ENCODE measurements at regions not wholly inside any gene's neighbourhood (a gene's known extent, or its start where the extent isn't known, plus 50 kb on each side); places are given as distances from the start of the nearest gene placed in this dataset.

DNA sequence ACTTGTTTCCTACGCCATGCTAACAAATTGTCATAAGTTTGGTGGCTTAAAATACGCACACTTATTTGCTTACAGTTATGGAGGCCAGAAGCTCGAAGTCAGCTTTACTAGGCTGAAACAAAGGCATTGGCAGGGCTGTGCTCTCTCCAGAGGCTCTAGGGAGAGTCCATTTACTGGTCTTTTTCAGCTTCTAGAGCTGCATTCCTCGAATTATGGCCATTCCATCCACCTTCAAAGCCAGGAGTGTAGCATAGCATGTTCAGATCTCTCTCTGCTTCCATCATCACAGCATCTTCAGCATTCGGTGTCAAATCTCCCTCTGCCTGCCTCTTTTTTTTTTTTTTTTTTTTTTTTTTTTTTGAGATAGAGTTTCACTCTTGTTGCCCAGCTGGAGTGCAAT lies 670.2 kb downstream of the ACTL7B start:
- TF ChIP-seq CTCF (IDR thresholded peaks at IDR 0.05), result no peak
- no peak for TF ChIP-seq POLR2A (IDR thresholded peaks at IDR 0.05)
- no peak for TF ChIP-seq EP300 (IDR thresholded peaks at IDR 0.05)
